Spinal cord (tissue), 9 donors: ENCODE measurements at regions not wholly inside any gene's neighbourhood (a gene's known extent, or its start where the extent isn't known, plus 50 kb on each side); places are given as distances from the start of the nearest gene placed in this dataset.

Source experiments
- DNase-seq, 6 donors: peaks; one replicate each; pipeline versions ENCODE4 v3.0.0 to v3.0.0-alpha.2; 2013 to 2015; ENCODE audit warnings: low spot score in 6 of 6, low read depth in 4 of 6
- H3K27ac ChIP-seq: one replicate; pipeline ENCODE4 v1.5.1; 2013; ENCODE audit warnings: low read depth, low read length, control low read depth
- H3K27me3 ChIP-seq: one replicate; pipeline ENCODE4 v1.6.1; 2013; ENCODE audit warnings: low read length; ENCODE audit not compliant: control insufficient read depth, insufficient read depth
- H3K36me3 ChIP-seq: one replicate; pipeline ENCODE4 v1.6.1; 2013; ENCODE audit warnings: low read length; ENCODE audit not compliant: control insufficient read depth, insufficient read depth
- H3K4me1 ChIP-seq: one replicate; pipeline ENCODE4 v1.6.1; 2013; ENCODE audit warnings: low read length; ENCODE audit not compliant: control insufficient read depth, insufficient read depth
- H3K4me3 ChIP-seq: one replicate; pipeline ENCODE4 v1.5.1; 2013; ENCODE audit warnings: low read depth, low read length, control low read depth
- H3K9me3 ChIP-seq: one replicate; pipeline ENCODE4 v1.6.1; 2013; ENCODE audit warnings: low read length; ENCODE audit not compliant: control insufficient read depth, insufficient read depth
- WGBS: methylation state at CpG from one replicate; pipeline ENCODE4 v1.1.5; 2013; ENCODE audit warnings: missing lambda C conversion rate; ENCODE audit not compliant: insufficient coverage; 5-methylcytosine and 5-hydroxymethylcytosine counted together
- donor health status: healthy.

DNA sequence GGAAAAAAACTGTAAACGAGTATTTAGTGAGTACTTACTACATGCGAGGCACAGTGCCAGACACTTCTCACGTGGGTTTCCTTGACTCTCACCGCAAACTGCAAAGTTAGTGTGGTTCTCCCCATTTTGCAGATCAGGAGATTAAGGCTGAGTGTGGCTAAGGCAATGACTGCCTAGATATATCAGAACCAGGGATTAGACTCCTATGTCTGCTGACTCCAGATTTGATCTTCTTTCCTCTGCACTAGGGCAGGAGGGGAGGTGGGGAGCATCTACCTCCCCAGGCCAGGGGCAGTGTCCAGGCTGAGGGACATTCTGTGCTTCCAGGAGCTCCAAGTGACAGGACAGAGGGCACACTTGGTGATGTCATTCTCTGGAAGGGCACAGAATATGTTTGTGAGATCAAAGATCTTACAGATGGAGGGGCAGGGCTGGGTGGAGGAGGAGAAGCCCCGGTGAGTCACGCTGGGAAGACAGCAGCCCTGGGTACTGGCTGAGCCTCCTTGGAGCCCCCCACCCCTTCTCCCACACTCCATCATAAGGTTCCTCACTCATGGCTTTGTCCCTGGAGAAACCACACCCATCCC lies 92.4 kb downstream of the RHOB start:
- 70% methylated on average over 4 of the region's 6 CpGs for WGBS
- Histone ChIP-seq H3K9me3 (no peaks in the 10 kb centered on the region), H3K27me3 (no peaks in the 10 kb centered on the region), H3K36me3 (no peaks in the 10 kb centered on the region), H3K4me1 (peaks cover 40% of the 10 kb centered on the region), H3K4me3 (no peak overlapping the region), H3K27ac (no peak overlapping the region)
- no peak for DNase-seq

GRCh38 chr2:20539776-20540586 lies 93.1 kb downstream of the RHOB start:
- H3K36me3 ChIP-seq = no peaks in the 10 kb centered on the region
- WGBS = 77% methylated on average over 26 of the region's 26 CpGs
- H3K9me3 ChIP-seq = no peaks in the 10 kb centered on the region
- H3K27me3 ChIP-seq = no peaks in the 10 kb centered on the region
- H3K4me3 ChIP-seq = no peak overlapping the region
- no peak for DNase-seq
- no peak overlapping the region for H3K27ac ChIP-seq
- H3K4me1 ChIP-seq = peaks cover 43% of the 10 kb centered on the region

- Histone ChIP-seq H3K4me3 (no peak overlapping the region), H3K4me1 (peaks cover 43% of the 10 kb centered on the region), H3K9me3 (no peaks in the 10 kb centered on the region), H3K27me3 (no peaks in the 10 kb centered on the region), H3K27ac (no peak overlapping the region), H3K36me3 (no peaks in the 10 kb centered on the region)
- DNase-seq = no peak
- 84% methylated on average over 15 of the region's 16 CpGs for WGBS
Observed at GRCh38 chr2:20540587-20541293, 93.9 kb downstream of the RHOB start.

GRCh38 chr2:20541294-20541640 lies 94.4 kb downstream of the RHOB start:
- 93% methylated on average over 7 of the region's 7 CpGs for WGBS
- Histone ChIP-seq H3K27ac (no peak overlapping the region), H3K9me3 (no peaks in the 10 kb centered on the region), H3K4me3 (no peak overlapping the region), H3K36me3 (no peaks in the 10 kb centered on the region), H3K27me3 (no peaks in the 10 kb centered on the region), H3K4me1 (peaks cover 43% of the 10 kb centered on the region)
- DNase-seq = no peak

- Histone ChIP-seq H3K4me3 (no peak overlapping the region), H3K9me3 (no peaks in the 10 kb centered on the region), H3K4me1 (peaks cover 42% of the 10 kb centered on the region), H3K36me3 (no peaks in the 10 kb centered on the region), H3K27ac (no peak overlapping the region), H3K27me3 (no peaks in the 10 kb centered on the region)
- WGBS = 91% methylated on average over 5 of the region's 5 CpGs
- no peak for DNase-seq
Observed at GRCh38 chr2:20541651-20542050, 94.8 kb downstream of the RHOB start.

GRCh38 chr2:20542269-20542668 lies 95.4 kb downstream of the RHOB start:
- DNase-seq = no peak
- WGBS = 96% methylated on average over 13 of the region's 13 CpGs
- Histone ChIP-seq H3K27ac (no peak overlapping the region), H3K4me3 (no peak overlapping the region), H3K27me3 (no peaks in the 10 kb centered on the region), H3K4me1 (peaks cover 35% of the 10 kb centered on the region), H3K36me3 (no peaks in the 10 kb centered on the region), H3K9me3 (no peaks in the 10 kb centered on the region)

DNA sequence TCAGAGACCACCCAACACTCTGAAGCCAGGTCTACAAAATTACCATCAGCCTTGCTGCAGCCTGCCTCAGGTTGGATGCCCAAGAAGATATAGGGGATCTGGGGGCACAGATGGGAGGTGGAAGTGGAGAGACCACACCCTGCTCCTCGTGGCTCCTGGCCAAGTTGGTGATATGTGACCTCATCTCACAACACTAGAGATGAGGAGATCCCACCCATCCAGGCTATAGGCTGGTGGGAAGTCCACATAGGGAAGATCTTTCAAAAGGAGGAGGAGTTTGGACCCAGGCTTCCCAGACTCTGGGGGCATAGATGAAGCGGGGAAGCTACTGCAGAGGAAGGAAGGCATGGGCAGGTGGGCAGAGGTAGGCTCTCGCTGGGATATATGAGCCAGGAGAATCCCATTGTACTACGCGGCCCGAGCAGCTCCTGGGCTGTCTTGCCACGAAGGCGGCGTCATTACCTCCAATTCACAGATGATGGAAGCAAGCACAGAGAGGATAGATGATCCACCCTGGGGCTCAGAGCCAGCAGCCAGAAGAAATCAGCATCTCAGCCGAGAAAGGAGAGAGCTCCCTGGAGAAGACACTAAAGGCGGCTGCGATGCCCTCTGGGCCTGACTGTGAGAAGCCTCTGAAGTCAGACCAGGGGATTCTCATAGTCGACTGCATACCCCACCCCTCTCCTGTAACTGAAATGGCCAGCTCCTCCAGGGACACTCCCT lies 96.0 kb downstream of the RHOB start:
- Histone ChIP-seq H3K9me3 (no peaks in the 10 kb centered on the region), H3K4me3 (no peak overlapping the region), H3K27ac (peak overlapping the region; percentile 59), H3K27me3 (no peaks in the 10 kb centered on the region), H3K4me1 (peaks cover 35% of the 10 kb centered on the region), H3K36me3 (no peaks in the 10 kb centered on the region)
- WGBS = 79% methylated on average over 10 of the region's 13 CpGs
- no peak for DNase-seq

DNA sequence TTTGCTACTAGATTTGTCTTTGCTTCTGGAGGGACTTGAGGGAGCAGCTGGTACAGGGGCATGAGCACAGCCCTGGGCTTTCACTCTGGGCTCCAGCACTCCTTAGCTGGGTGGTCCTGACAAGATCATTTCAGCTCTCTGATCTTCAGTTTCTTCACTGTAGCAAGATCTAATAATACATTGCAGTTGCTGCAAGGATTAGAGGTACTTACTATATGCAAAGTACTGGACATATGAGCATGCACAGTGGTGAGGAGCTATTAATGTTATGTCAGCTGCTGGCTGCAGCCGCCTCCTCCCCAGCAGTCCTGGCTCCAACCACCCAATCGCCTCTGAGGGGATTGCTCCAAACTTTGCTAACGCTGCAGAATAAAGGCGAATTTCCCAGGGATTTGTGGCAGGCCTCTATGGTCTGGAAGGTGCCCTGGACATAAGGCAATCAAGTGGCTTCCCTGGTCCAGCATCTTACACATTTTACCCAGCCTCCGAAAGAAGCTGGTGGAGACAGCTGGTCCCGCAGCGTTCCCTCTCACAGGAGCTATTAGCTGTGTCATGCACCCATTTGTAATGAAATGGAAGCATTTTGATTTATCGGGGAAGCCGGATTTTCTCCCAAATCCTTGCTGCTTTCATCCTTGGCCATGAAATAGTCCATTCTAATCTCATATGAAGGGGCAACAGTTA lies 96.7 kb downstream of the RHOB start:
- no peak overlapping the region for H3K4me3 ChIP-seq
- DNase-seq = peak in 2 of 6 donors; percentile 59 to 71

GRCh38 chr2:20544153-20544747 lies 97.4 kb downstream of the RHOB start:
- H3K9me3 ChIP-seq = no peaks in the 10 kb centered on the region
- WGBS = 40% methylated on average over 8 of the region's 8 CpGs
- peaks cover 34% of the 10 kb centered on the region for H3K4me1 ChIP-seq
- no peaks in the 10 kb centered on the region for H3K36me3 ChIP-seq
- H3K27me3 ChIP-seq = no peaks in the 10 kb centered on the region
- H3K27ac ChIP-seq = peak overlapping the region; percentile 36
- DNase-seq = peak in 3 of 6 donors; percentile 23 to 84 (median 71)
- no peak overlapping the region for H3K4me3 ChIP-seq

More for the DNA sequence above, 96.7 kb downstream of the RHOB start:
- peak overlapping the region; percentile 59 for H3K27ac ChIP-seq
- no peaks in the 10 kb centered on the region for H3K36me3 ChIP-seq
- 21% methylated on average over 2 of the region's 9 CpGs for WGBS
- H3K4me1 ChIP-seq = peaks cover 31% of the 10 kb centered on the region
- H3K9me3 ChIP-seq = no peaks in the 10 kb centered on the region
- H3K27me3 ChIP-seq = no peaks in the 10 kb centered on the region
